ENCODE measurements at regions not wholly inside any gene's neighbourhood (a gene's known extent, or its start where the extent isn't known, plus 50 kb on each side); places are given as distances from the start of the nearest gene placed in this dataset.

DNA sequence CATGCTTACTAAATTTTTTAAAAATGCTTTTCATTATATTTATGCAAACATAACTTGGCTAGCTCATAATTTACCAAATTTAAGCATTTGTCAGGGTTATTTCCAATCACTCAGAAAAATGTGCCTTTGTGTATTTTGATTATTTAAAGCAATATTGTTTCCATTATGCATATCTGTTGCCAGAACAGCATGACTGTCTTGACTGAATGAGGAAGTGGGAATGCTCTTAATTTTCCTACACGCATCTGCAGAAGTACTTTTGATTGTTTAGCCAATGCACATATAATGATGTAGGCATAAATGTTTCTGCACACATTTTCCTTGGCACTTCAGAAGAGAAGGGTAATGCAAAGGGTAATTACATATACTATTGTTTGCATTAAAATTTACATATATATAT, 92.5 kb upstream of the ADGRL2 start:
- TF ChIP-seq, protein P1, sequence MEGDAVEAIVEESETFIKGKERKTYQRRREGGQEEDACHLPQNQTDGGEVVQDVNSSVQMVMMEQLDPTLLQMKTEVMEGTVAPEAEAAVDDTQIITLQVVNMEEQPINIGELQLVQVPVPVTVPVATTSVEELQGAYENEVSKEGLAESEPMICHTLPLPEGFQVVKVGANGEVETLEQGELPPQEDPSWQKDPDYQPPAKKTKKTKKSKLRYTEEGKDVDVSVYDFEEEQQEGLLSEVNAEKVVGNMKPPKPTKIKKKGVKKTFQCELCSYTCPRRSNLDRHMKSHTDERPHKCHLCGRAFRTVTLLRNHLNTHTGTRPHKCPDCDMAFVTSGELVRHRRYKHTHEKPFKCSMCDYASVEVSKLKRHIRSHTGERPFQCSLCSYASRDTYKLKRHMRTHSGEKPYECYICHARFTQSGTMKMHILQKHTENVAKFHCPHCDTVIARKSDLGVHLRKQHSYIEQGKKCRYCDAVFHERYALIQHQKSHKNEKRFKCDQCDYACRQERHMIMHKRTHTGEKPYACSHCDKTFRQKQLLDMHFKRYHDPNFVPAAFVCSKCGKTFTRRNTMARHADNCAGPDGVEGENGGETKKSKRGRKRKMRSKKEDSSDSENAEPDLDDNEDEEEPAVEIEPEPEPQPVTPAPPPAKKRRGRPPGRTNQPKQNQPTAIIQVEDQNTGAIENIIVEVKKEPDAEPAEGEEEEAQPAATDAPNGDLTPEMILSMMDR (IDR thresholded peaks at IDR 0.05; ENCODE audit: insufficient read depth, low read length), result no peak
- TF ChIP-seq, protein P2, sequence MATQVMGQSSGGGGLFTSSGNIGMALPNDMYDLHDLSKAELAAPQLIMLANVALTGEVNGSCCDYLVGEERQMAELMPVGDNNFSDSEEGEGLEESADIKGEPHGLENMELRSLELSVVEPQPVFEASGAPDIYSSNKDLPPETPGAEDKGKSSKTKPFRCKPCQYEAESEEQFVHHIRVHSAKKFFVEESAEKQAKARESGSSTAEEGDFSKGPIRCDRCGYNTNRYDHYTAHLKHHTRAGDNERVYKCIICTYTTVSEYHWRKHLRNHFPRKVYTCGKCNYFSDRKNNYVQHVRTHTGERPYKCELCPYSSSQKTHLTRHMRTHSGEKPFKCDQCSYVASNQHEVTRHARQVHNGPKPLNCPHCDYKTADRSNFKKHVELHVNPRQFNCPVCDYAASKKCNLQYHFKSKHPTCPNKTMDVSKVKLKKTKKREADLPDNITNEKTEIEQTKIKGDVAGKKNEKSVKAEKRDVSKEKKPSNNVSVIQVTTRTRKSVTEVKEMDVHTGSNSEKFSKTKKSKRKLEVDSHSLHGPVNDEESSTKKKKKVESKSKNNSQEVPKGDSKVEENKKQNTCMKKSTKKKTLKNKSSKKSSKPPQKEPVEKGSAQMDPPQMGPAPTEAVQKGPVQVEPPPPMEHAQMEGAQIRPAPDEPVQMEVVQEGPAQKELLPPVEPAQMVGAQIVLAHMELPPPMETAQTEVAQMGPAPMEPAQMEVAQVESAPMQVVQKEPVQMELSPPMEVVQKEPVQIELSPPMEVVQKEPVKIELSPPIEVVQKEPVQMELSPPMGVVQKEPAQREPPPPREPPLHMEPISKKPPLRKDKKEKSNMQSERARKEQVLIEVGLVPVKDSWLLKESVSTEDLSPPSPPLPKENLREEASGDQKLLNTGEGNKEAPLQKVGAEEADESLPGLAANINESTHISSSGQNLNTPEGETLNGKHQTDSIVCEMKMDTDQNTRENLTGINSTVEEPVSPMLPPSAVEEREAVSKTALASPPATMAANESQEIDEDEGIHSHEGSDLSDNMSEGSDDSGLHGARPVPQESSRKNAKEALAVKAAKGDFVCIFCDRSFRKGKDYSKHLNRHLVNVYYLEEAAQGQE (IDR thresholded peaks at IDR 0.05; ENCODE audit: insufficient replicate concordance, low read depth), result no peak
- no peak for TF ChIP-seq POLR2AphosphoS5 (IDR thresholded peaks at IDR 0.05; ENCODE audit: low read depth)
- no peak for TF ChIP-seq GABPA (IDR thresholded peaks at IDR 0.05; ENCODE audit: low read depth)
- TF ChIP-seq SPI1 (IDR thresholded peaks at IDR 0.05; ENCODE audit: borderline replicate concordance, low read depth), result peak; percentile 75
